B cell (primary cell): ENCODE measurements at regions not wholly inside any gene's neighbourhood (a gene's known extent, or its start where the extent isn't known, plus 50 kb on each side); places are given as distances from the start of the nearest gene placed in this dataset.

Experiments used
- ATAC-seq: fragments of 200-7000 bp; cut with Tn5 transposase; one replicate; pipeline ENCODE4 v1.10.0; 2021; ENCODE audit warnings: low read depth, mild to moderate bottlenecking, moderate number of reproducible peaks, moderate library complexity
- CTCF ChIA-PET: fragments of 350-600 bp; sonication (Branson Sonifier 250); formaldehyde crosslinking; loops from one replicate; lab custom pipeline; 2021; ENCODE audit warnings: antibody characterized with exemption, inconsistent platforms; lab: Charles Lee
- POLR2A ChIA-PET: fragments of 350-600 bp; sonication (Branson Sonifier 250); formaldehyde crosslinking; loops from one replicate; lab custom pipeline; 2021; ENCODE audit warnings: antibody characterized with exemption; lab: Charles Lee
- DNase-seq: peaks from one replicate; pipeline ENCODE4 v3.0.0; 2013
- H2AFZ ChIP-seq: 2 replicates; pipeline ENCODE4 v1.6.1; 2012; ENCODE audit warnings: mild to moderate bottlenecking, low read depth, low read length; ENCODE audit not compliant: insufficient read depth, poor library complexity, severe bottlenecking
- H3K27ac ChIP-seq, 2 donors: 1 replicate in 1 of 2; 2 replicates in 1 of 2; pipeline ENCODE4 v1.5.1; 2012 to 2013; ENCODE audit warnings: low read length in 2 of 2, mild to moderate bottlenecking in 2 of 2, moderate library complexity in 1 of 2
- H3K27me3 ChIP-seq, 4 experiments: fragments of 200-600 bp in 1 of 4; sonication (generic) in 1 of 4; replicated peaks in 1 of 4; 1 replicate in 2 of 4; 2 replicates in 2 of 4; pipeline versions ENCODE4 v1.6.1 to v1.7.0; 2013 to 2016; ENCODE audit warnings: low read length in 3 of 4, mild to moderate bottlenecking in 2 of 4, mixed read lengths in 1 of 4, moderate library complexity in 1 of 4; ENCODE audit not compliant: insufficient read depth in 4 of 4, control insufficient read depth in 3 of 4; ENCODE audit errors: control extremely low read depth in 1 of 4
- H3K36me3 ChIP-seq, 2 experiments: replicated peaks in 1 of 2; 1 replicate in 1 of 2; 2 replicates in 1 of 2; pipeline versions ENCODE4 v1.6.1 to v1.7.1; 2013; ENCODE audit warnings: low read length in 1 of 2; ENCODE audit not compliant: insufficient read depth in 2 of 2, control insufficient read depth in 1 of 2; ENCODE audit errors: control extremely low read depth in 1 of 2, extremely low read depth in 1 of 2
- H3K4me1 ChIP-seq, 2 donors: fragments of 200-600 bp in 1 of 2; sonication (generic) in 1 of 2; 1 replicate in 1 of 2; 2 replicates in 1 of 2; pipeline versions ENCODE4 v1.5.1 to v1.6.1; 2013 to 2017; ENCODE audit warnings: low read length in 2 of 2; ENCODE audit not compliant: control insufficient read depth in 2 of 2, insufficient read depth in 2 of 2
- H3K4me2 ChIP-seq: replicated peaks from 2 replicates; pipeline ENCODE3; 2012; ENCODE audit warnings: mild to moderate bottlenecking, low read depth, low read length; ENCODE audit not compliant: poor library complexity, severe bottlenecking
- H3K4me3 ChIP-seq, 5 experiments: fragments of 200-600 bp in 1 of 5; sonication (generic) in 1 of 5; 1 replicate in 3 of 5; 2 replicates in 2 of 5; pipeline versions ENCODE4 v1.5.1 to v1.7.0; 2011 to 2016; ENCODE audit warnings: low read length in 4 of 5, mild to moderate bottlenecking in 4 of 5, low read depth in 2 of 5, control low read depth in 1 of 5, moderate library complexity in 1 of 5; ENCODE audit not compliant: insufficient read depth in 1 of 5; ENCODE audit errors: control extremely low read depth in 1 of 5, extremely low read depth in 1 of 5
- H3K79me2 ChIP-seq: fragments of 200-600 bp; sonication (generic); one replicate; pipeline ENCODE4 v1.6.0; 2016; ENCODE audit warnings: low read length; ENCODE audit not compliant: control insufficient read depth, insufficient read depth
- H3K9ac ChIP-seq: fragments of 200-600 bp; sonication (generic); 2 replicates; pipeline ENCODE4 v1.6.1; 2017; ENCODE audit warnings: mild to moderate bottlenecking, low read length, moderate library complexity
- H3K9me3 ChIP-seq, 3 donors: one replicate each; pipeline versions ENCODE4 v1.6.1 to v1.7.1; 2013; ENCODE audit warnings: low read length in 2 of 3; ENCODE audit not compliant: control insufficient read depth in 2 of 3, insufficient read depth in 1 of 3; ENCODE audit errors: control extremely low read depth in 1 of 3
- H4K20me1 ChIP-seq: 2 replicates; pipeline ENCODE4 v1.6.0; 2012; ENCODE audit warnings: mild to moderate bottlenecking, low read length; ENCODE audit not compliant: insufficient read depth, control insufficient read depth, poor library complexity, severe bottlenecking
- H3K27ac Mint-ChIP-seq: one replicate; pipeline ENCODE4 v1.8.0; 2021; ENCODE audit warnings: mixed read lengths
- H3K27me3 Mint-ChIP-seq: one replicate; pipeline ENCODE4 v1.8.0; 2021; ENCODE audit warnings: mixed read lengths
- H3K4me1 Mint-ChIP-seq: one replicate; pipeline ENCODE4 v1.8.0; 2021; ENCODE audit warnings: mixed read lengths
- H3K4me3 Mint-ChIP-seq: one replicate; pipeline ENCODE4 v1.8.0; 2021; ENCODE audit warnings: mixed read lengths
- H3K9me3 Mint-ChIP-seq: one replicate; pipeline ENCODE4 v1.8.0; 2022; ENCODE audit warnings: mixed read lengths; ENCODE audit not compliant: insufficient read depth
- EZH2 ChIP-seq: IDR thresholded peaks from 2 replicates; pipeline ENCODE4 v1.6.1; 2012; ENCODE audit warnings: borderline replicate concordance, low read depth, mild to moderate bottlenecking, moderate library complexity, low read length; ENCODE audit not compliant: insufficient read depth, poor library complexity, severe bottlenecking
- WGBS: methylation state at CpG from one replicate; pipeline ENCODE4 v1.1.5; 2013; ENCODE audit warnings: missing lambda C conversion rate; ENCODE audit not compliant: insufficient coverage; 5-methylcytosine and 5-hydroxymethylcytosine counted together
- intact Hi-C: fragments of 100-400 bp; cut with micrococcal nuclease; formaldehyde crosslinking; loops from one replicate; pipeline ENCODE4 v1.10.0; 2022
- TF ChIP-seq, protein P1 (sequence below): fragments of 200-600 bp; IDR thresholded peaks from one replicate; pipeline ENCODE4 v1.8.0; 2022; ENCODE audit warnings: antibody characterized with exemption, mild to moderate bottlenecking

DNA sequence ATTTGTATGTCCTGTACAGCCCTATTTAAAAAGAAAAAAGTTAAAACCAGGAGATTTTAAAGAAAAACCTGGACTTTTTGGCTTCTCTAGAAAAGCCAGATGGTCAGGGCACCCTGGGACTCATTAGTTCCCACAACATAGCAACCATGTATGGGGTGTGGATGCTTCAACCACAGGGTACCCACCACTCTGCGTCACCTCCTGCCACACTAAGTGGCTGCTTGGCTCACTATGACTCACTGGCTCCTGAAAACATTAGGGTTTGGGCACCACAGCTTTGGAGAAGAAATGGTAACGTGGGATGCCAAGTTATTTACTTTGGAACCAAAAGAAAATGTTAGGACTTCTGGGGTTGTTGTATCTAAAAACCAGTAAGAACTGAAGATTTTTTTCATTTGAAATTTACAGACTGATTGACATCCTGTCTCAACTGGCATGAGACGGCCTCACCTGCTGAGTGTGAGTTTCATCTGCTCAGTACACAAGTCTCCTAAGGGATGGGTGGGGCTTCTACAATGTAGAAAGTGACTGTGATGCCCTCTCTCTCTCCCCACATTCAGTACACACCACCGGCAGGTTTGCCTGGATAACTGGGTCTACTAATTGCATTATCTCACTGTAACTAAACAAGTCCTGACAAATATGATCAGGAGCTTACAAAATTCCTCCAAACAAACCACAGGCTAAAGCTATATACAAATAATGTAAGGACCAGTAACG is 103.9 kb downstream of the ESM1 start:
- intact Hi-C loops, result no loop called here
- Mint-ChIP-seq H3K27ac (no peak overlapping the region), H3K4me3 (no peak overlapping the region), H3K4me1 (peaks cover 10% of the 10 kb centered on the region), H3K27me3 (peaks cover 62% of the 10 kb centered on the region), H3K9me3 (no peaks in the 10 kb centered on the region)
- Histone ChIP-seq H3K4me2 (no peak overlapping the region), H2AFZ (no peak overlapping the region), H3K27ac (no peak overlapping the region), H3K79me2 (no peaks in the 10 kb centered on the region), H3K36me3 (no peaks in the 10 kb centered on the region), H3K9ac (no peak overlapping the region), H3K4me3 (no peak overlapping the region), H4K20me1 (no peaks in the 10 kb centered on the region), H3K9me3 (peaks cover 0 to 2% (median 0%) of the 10 kb centered on the region in 3 donors), H3K4me1 (peaks cover 11 to 19% of the 10 kb centered on the region in 2 donors), H3K27me3 (peaks cover 0 to 69% (median 42%) of the 10 kb centered on the region in 4 experiments)
- ATAC-seq, result no peak
- TF ChIP-seq EZH2, result no peak
- TF ChIP-seq, protein P1, sequence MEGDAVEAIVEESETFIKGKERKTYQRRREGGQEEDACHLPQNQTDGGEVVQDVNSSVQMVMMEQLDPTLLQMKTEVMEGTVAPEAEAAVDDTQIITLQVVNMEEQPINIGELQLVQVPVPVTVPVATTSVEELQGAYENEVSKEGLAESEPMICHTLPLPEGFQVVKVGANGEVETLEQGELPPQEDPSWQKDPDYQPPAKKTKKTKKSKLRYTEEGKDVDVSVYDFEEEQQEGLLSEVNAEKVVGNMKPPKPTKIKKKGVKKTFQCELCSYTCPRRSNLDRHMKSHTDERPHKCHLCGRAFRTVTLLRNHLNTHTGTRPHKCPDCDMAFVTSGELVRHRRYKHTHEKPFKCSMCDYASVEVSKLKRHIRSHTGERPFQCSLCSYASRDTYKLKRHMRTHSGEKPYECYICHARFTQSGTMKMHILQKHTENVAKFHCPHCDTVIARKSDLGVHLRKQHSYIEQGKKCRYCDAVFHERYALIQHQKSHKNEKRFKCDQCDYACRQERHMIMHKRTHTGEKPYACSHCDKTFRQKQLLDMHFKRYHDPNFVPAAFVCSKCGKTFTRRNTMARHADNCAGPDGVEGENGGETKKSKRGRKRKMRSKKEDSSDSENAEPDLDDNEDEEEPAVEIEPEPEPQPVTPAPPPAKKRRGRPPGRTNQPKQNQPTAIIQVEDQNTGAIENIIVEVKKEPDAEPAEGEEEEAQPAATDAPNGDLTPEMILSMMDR, result no peak
- ChIA-PET CTCF (interaction anchor here (1.0 to 1.3 kb wide), 3 partner anchors 12 to 391 kb away, joined by 3 read pairs; no protein-coding TSS in a partner anchor), POLR2A (no interaction called here)
- 100% methylated on average over 2 of the region's 5 CpGs for WGBS
- no peak for DNase-seq

DNA sequence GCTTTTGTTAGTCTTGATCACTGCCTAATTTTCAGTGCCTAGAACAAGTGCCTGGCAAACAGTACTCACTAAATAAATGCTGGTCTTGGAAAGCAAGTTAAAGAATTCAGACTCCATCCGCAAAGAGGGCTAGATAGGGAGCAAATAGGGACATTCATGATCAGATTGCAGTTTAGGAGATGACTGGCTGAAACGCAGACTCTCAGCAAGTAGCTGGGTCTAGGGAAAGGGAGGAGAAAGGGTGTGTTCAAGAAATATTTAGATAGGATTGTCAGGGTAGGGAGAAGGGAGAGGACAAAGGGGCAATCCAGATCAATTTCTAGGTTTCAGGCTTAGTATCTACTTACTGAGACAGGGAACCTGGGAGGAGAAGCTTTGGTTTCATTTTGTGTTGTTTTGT is 108.4 kb downstream of the ESM1 start:
- Histone ChIP-seq H3K4me3 (no peak overlapping the region), H4K20me1 (no peaks in the 10 kb centered on the region), H3K27me3 (peaks cover 0 to 28% (median 14%) of the 10 kb centered on the region in 4 experiments), H2AFZ (no peak overlapping the region), H3K27ac (no peak overlapping the region), H3K79me2 (no peaks in the 10 kb centered on the region), H3K9me3 (peaks cover 0 to 2% (median 0%) of the 10 kb centered on the region in 3 donors), H3K9ac (no peak overlapping the region), H3K36me3 (no peaks in the 10 kb centered on the region), H3K4me2 (no peak overlapping the region), H3K4me1 (no peaks in the 10 kb centered on the region)
- POLR2A ChIA-PET, result no interaction called here
- no peak for TF ChIP-seq EZH2
- TF ChIP-seq, protein P1, result no peak
- no peak for DNase-seq
- ATAC-seq, result no peak
- 97% methylated on average over 2 of the region's 2 CpGs for WGBS
- peaks cover 38% of the 10 kb centered on the region for H3K27me3 Mint-ChIP-seq
- no peak overlapping the region for H3K4me3 Mint-ChIP-seq
- H3K9me3 Mint-ChIP-seq, result no peaks in the 10 kb centered on the region
- CTCF ChIA-PET, result no interaction called here
- intact Hi-C loops, result no loop called here
- H3K27ac Mint-ChIP-seq, result no peak overlapping the region
- no peaks in the 10 kb centered on the region for H3K4me1 Mint-ChIP-seq
